NB4 (cell line): ENCODE measurements at regions not wholly inside any gene's neighbourhood (a gene's known extent, or its start where the extent isn't known, plus 50 kb on each side); places are given as distances from the start of the nearest gene placed in this dataset.

Source experiments
- CTCF ChIP-seq: IDR thresholded peaks from one replicate; pipeline ENCODE4 v1.5.1; 2012; ENCODE audit warnings: low read depth, low read length
- MAX ChIP-seq: IDR thresholded peaks from 2 replicates; pipeline ENCODE4 v1.6.1; 2011; ENCODE audit warnings: low read depth, low read length
- POLR2A ChIP-seq: IDR thresholded peaks from 2 replicates; pipeline ENCODE4 v1.6.1; 2011; ENCODE audit warnings: mild to moderate bottlenecking; ENCODE audit not compliant: insufficient read length; ENCODE audit errors: extremely low read depth

- TF ChIP-seq CTCF = no peak
- TF ChIP-seq MAX = no peak
- no peak for TF ChIP-seq POLR2A
Measured at GRCh38 chr12:78271546-78271945, 440.9 kb downstream of the NAV3 start.
